ENCODE measurements at regions not wholly inside any gene's neighbourhood (a gene's known extent, or its start where the extent isn't known, plus 50 kb on each side); places are given as distances from the start of the nearest gene placed in this dataset.

- Histone ChIP-seq H3K9me3 (no peaks in the 10 kb centered on the region), H3K27me3 (peaks cover 0 to 6% (median 0%) of the 10 kb centered on the region in 4 donors), H3K36me3 (no peaks in the 10 kb centered on the region), H3K27ac (replicated peaks in 1 of 4) (no peak overlapping the region), H3K4me3 (no peak overlapping the region), H3K4me1 (no peaks in the 10 kb centered on the region)
- intact Hi-C loops (cut with DNase I): no loop called here
- no peak for DNase-seq (ENCODE audit: extremely low spot score)
- WGBS: 87% methylated on average over 3 of the region's 4 CpGs
- TF ChIP-seq EP300 (IDR thresholded peaks at IDR 0.05) (no peak), POLR2AphosphoS5 (IDR thresholded peaks at IDR 0.05) (no peak), CTCF (IDR thresholded peaks at IDR 0.05) (no peak), POLR2A (IDR thresholded peaks at IDR 0.05; ENCODE audit: low read depth) (no peak)
These were observed 464.4 kb downstream of the TRIML1 start for GRCh38 chr4:188603646-188604045.

GRCh38 chr4:188606635-188607034, 467.4 kb downstream of the TRIML1 start:
- WGBS: 84% methylated on average over 4 of the region's 4 CpGs
- no peak for TF ChIP-seq EP300 (IDR thresholded peaks at IDR 0.05)
- TF ChIP-seq CTCF (IDR thresholded peaks at IDR 0.05): no peak
- no peak for TF ChIP-seq POLR2A (IDR thresholded peaks at IDR 0.05; ENCODE audit: low read depth)
- no peak for TF ChIP-seq POLR2AphosphoS5 (IDR thresholded peaks at IDR 0.05)
- Histone ChIP-seq H3K4me1 (no peaks in the 10 kb centered on the region), H3K9me3 (no peaks in the 10 kb centered on the region), H3K27me3 (peaks cover 0 to 6% (median 0%) of the 10 kb centered on the region in 4 donors), H3K36me3 (no peaks in the 10 kb centered on the region), H3K4me3 (no peak overlapping the region), H3K27ac (replicated peaks in 1 of 4) (no peak overlapping the region)
- intact Hi-C loops (cut with DNase I): no loop called here
- no peak for DNase-seq (ENCODE audit: extremely low spot score)

DNA sequence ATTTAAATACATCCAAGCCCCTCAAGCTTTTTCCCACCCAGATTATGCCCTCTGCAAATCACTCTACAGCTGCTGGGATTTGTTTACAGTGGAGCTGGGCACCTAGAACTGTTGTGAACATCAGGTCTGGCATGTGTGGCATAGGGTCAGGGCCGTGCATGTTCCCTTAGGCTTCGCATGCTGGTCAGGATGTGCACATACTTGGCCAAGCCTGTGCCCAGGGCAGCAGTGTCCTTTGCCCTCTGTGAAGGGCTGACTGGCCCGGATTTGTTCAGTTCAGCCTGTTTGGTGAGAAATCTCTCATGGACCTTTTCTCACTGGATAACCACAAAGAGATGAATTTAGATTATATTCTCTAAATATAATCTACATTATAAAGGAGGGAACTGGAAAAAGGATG, 471.9 kb downstream of the TRIML1 start:
- Histone ChIP-seq H3K4me3 (no peak overlapping the region), H3K27ac (replicated peaks in 1 of 4) (no peak overlapping the region), H3K4me1 (no peaks in the 10 kb centered on the region), H3K9me3 (no peaks in the 10 kb centered on the region), H3K36me3 (no peaks in the 10 kb centered on the region), H3K27me3 (no peaks in the 10 kb centered on the region)
- TF ChIP-seq POLR2AphosphoS5 (IDR thresholded peaks at IDR 0.05) (no peak), EP300 (IDR thresholded peaks at IDR 0.05) (no peak), POLR2A (IDR thresholded peaks at IDR 0.05; ENCODE audit: low read depth) (no peak), CTCF (IDR thresholded peaks at IDR 0.05) (no peak)
- no peak for DNase-seq (ENCODE audit: extremely low spot score)
- intact Hi-C loops (cut with DNase I): no loop called here
- WGBS: 63% methylated on average over 3 of the region's 3 CpGs

- Histone ChIP-seq H3K36me3 (no peaks in the 10 kb centered on the region), H3K27me3 (no peaks in the 10 kb centered on the region), H3K4me1 (no peaks in the 10 kb centered on the region), H3K27ac (replicated peaks in 1 of 4) (no peak overlapping the region), H3K4me3 (no peak overlapping the region), H3K9me3 (no peaks in the 10 kb centered on the region)
- 69% methylated on average over 2 of the region's 2 CpGs for WGBS
- intact Hi-C loops (cut with DNase I): no loop called here
- no peak for TF ChIP-seq CTCF (IDR thresholded peaks at IDR 0.05)
- TF ChIP-seq EP300 (IDR thresholded peaks at IDR 0.05): no peak
- TF ChIP-seq POLR2A (IDR thresholded peaks at IDR 0.05; ENCODE audit: low read depth): no peak
- no peak for TF ChIP-seq POLR2AphosphoS5 (IDR thresholded peaks at IDR 0.05)
- no peak for DNase-seq (ENCODE audit: extremely low spot score)
These were observed 473.4 kb downstream of the TRIML1 start for GRCh38 chr4:188612659-188613058.

- no peak overlapping the region for H3K4me3 ChIP-seq
- H3K36me3 ChIP-seq: no peaks in the 10 kb centered on the region
- no peaks in the 10 kb centered on the region for H3K27me3 ChIP-seq
- TF ChIP-seq POLR2AphosphoS5 (IDR thresholded peaks at IDR 0.05): no peak
- TF ChIP-seq POLR2A (IDR thresholded peaks at IDR 0.05; ENCODE audit: low read depth): no peak
- no peak for TF ChIP-seq CTCF (IDR thresholded peaks at IDR 0.05)
- TF ChIP-seq EP300 (IDR thresholded peaks at IDR 0.05): no peak
- WGBS: 82% methylated on average over 1 of the region's 1 CpG
- intact Hi-C loops (cut with DNase I): no loop called here
- no peaks in the 10 kb centered on the region for H3K9me3 ChIP-seq
- no peak for DNase-seq (ENCODE audit: extremely low spot score)
- no peaks in the 10 kb centered on the region for H3K4me1 ChIP-seq
- no peak overlapping the region for H3K27ac ChIP-seq (replicated peaks in 1 of 4)
These were observed 474.7 kb downstream of the TRIML1 start for GRCh38 chr4:188613976-188614375.
